ENCODE measurements at regions not wholly inside any gene's neighbourhood (a gene's known extent, or its start where the extent isn't known, plus 50 kb on each side); places are given as distances from the start of the nearest gene placed in this dataset.
A peak's percentile ranks its signal among the peaks of the same experiment; 100 is the strongest.
"Not testable (repeated sequence)": the region's sequence is repeated elsewhere in the genome, so short reads cannot be mapped to it uniquely, and the experiment has no call there.

DNA sequence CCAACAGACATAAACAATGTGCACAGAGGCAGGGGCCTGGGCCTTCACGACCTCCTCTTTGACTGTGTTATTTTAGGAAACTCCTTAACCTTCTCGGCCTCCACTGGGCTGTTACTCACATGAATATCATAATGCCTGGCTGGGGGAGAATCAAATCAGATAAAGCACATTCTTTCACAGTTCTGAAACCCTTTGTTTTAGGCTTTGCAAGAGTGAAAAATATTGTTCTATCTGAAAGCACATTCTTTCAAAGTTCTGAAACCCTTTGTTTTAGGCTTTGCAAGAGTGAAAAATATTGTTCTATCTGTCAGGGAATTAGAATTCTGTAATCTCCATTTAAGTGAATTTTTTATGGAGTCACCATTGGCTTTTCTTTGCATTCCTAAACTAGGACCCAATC lies 50.7 kb upstream of the SYNDIG1 start:
- DNase-seq = no peak

GRCh38 chr20:24417485-24417884 lies 51.9 kb upstream of the SYNDIG1 start:
- no peak for DNase-seq

GRCh38 chr20:24415444-24415843 lies 54.0 kb upstream of the SYNDIG1 start:
- not testable (repeated sequence) for DNase-seq

GRCh38 chr20:24411834-24412216 lies 57.6 kb upstream of the SYNDIG1 start:
- no peak for DNase-seq

DNA sequence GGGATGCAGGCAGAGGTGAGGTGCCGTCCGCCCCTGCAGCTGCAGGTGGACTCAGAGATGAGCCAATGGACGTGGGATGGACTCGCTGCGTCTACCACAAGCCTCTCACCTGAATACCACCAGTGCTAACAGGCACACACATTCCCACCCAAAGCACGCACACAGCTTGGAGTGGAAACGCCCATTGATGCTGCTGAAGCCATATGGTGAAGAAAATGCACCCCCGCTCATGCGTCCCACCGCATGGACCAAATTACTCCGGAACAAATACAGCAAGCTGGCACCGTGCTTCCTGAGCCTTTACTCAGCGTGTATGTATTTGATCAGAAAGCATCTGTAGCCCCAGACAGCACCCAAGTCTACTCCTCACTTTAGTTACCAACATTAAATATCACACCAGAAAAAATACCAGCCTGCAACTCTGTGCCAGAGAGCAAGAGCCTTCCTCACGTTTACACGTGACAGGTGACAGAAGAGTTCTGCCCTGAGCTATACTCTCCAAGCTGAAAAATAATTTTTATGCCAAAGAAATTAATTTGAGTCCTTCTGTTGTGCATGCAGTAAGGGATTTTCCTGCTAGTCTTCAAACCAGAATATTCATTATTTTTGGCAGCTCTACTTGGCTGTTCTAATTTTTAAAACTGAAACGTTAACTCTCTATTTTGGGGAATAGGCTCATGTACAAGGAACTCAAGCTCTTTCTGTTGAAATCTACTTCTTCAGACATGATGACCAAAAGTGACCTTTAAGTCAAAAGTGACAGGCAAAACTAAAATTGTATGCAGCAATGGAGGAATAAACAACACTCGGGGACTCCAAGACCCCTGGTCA lies 58.2 kb upstream of the SYNDIG1 start:
- no peak for DNase-seq

GRCh38 chr20:24407151-24407550 lies 62.3 kb upstream of the SYNDIG1 start:
- no peak for DNase-seq

GRCh38 chr20:24406750-24407149 lies 62.7 kb upstream of the SYNDIG1 start:
- no peak for DNase-seq

- no peak for DNase-seq
These were observed 63.2 kb upstream of the SYNDIG1 start for GRCh38 chr20:24406251-24406650.

DNA sequence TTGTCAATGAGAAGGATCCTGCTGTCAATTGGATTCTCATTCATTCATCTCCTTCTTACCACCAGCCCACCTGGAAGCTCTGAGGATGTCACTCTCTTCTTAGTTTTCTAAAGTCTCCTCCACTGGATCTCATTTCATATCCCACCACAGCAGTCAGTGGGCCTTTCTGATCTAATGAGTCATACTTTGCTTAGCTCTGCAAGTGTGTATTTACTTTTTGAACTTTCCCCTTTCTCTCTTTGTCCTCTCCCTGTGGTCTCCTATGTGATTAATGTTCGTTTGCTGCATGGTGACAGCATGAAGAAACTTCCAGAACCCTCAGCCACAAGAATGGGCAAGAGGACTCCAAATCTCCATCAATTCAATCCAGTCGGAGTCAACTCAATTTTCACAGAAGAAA lies 63.6 kb upstream of the SYNDIG1 start:
- no peak for DNase-seq

- no peak for DNase-seq
These were observed 66.0 kb upstream of the SYNDIG1 start for GRCh38 chr20:24403406-24403805.

- no peak for DNase-seq
These were observed 67.2 kb upstream of the SYNDIG1 start for GRCh38 chr20:24402188-24402587.

DNA sequence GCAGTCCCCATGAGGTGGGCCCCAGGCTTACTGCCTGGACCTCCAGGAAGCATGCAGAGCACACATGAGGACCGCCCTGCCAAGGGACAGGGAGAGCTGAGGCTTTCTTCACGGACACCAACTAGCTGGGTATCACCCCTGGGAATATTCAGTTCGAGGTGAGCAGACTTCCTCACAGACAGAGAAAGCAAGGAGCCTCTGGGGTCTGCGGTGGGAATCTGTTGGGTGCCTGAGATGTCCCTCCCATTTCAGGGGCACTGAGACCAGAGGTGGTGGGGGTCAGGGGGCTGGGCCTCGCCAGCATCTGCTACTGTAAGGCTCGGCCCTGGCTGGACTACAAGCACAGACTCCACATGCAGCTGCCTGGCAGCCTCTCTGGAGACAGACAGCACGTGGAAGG lies 74.3 kb upstream of the SYNDIG1 start:
- no peak for DNase-seq

- no peak for DNase-seq
These were observed 75.5 kb upstream of the SYNDIG1 start for GRCh38 chr20:24393903-24394302.

GRCh38 chr20:24392612-24393011 lies 76.8 kb upstream of the SYNDIG1 start:
- DNase-seq = no peak

- no peak for DNase-seq
These were observed 79.7 kb upstream of the SYNDIG1 start for GRCh38 chr20:24389686-24390085.

GRCh38 chr20:24388828-24389380 lies 80.5 kb upstream of the SYNDIG1 start:
- DNase-seq = no peak

DNA sequence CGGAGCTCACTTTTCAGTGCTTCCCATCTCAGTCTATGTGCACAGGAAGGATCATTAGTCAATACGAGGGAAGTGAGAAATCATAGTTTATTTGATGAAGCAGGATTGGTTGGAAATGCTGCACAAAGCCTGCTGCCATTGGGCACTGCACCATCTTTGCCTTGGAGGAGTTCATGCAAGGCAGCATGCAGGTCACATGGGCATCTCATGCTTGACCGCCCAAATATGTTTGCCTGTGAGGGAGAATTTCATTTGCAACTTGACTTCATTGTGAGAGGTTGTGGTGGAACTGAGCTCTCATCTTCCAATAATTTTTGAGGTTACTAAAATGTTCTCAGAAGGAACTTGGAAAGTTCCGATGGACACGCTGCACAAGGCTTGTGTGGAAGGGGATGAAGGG lies 83.9 kb upstream of the SYNDIG1 start:
- no peak for DNase-seq

GRCh38 chr20:24384865-24385264 lies 84.6 kb upstream of the SYNDIG1 start:
- no peak for DNase-seq

DNA sequence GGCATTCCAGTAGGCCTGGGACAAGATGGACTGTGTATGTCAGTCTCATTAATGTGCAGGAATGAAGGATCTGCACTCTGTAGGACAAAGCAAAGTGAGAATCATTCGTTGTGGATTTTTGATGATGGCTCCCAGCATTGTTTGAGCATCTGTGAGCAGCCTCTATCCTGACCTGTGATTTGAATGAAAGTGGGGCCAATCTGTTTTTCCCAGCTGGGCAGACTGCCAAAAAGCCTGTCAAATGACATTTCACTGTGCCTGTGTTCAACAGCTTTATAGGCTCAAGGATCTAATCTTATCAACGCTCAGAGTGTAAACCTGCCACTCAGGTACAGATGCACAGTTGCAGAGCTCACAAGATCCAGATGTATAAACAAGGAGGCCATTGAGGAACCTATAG lies 86.7 kb upstream of the SYNDIG1 start:
- DNase-seq = peak; percentile 66

- no peak for DNase-seq
These were observed 87.1 kb upstream of the SYNDIG1 start for GRCh38 chr20:24382331-24382730.

DNA sequence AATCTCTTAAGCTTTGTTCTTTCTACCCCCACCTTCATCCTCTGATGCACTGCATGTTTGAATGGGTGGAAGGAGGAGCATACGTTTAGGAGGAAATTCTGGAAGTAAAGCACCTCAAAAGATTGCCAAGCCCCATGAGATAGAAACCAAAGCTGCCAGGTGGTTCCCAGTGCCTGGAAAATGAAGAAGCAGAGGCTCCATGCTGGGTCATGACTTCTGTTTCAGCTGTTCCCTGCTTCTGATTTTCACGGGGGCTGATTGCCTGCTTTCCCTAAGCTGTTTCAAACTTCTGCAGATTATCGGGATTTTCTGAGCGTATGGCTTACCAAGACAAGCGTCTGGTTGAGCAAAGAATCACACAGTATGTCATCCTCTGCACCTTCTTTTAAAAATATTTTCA lies 87.5 kb upstream of the SYNDIG1 start:
- DNase-seq = no peak

- no peak for DNase-seq
These were observed 89.9 kb upstream of the SYNDIG1 start for GRCh38 chr20:24379484-24379927.

DNA sequence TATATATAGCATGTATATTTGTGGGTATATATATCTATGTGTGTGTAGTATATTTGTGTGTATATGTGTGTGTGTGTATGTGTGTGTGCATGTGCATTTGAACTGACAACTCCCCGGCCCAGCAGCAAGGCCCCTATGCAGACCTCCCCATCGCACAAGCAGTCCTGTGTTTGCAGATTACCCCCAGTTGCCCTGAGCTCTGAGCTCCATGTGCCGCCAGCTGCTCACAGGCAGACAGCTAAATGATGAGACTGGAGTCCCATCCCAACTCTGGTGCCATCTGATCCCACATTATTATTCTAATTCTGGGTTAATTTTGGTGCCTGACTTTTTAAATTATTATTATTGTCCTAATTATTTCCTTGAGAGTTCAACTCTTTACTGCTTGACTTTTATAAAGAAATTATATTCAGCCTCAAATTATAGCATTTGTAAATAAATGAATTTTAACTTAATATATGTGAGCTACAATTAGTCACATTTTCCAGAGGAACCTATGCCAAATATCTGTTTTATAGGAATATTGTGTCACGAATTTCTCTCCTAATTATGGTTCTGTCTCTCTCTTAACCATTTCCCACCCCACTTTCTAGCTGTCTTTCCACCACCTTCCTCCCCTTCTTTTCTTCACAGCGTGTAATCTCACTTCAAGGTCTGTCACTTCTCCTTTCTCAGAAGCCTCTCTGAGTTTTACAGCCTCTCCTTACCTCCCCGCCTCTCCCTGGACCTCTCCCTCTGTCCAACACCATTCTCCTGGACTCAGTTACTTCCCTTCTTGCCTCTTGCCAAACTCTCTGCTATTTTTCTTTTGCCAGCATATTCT lies 90.6 kb upstream of the SYNDIG1 start:
- DNase-seq = no peak
